ENCODE measurements at regions not wholly inside any gene's neighbourhood (a gene's known extent, or its start where the extent isn't known, plus 50 kb on each side); places are given as distances from the start of the nearest gene placed in this dataset.

DNA sequence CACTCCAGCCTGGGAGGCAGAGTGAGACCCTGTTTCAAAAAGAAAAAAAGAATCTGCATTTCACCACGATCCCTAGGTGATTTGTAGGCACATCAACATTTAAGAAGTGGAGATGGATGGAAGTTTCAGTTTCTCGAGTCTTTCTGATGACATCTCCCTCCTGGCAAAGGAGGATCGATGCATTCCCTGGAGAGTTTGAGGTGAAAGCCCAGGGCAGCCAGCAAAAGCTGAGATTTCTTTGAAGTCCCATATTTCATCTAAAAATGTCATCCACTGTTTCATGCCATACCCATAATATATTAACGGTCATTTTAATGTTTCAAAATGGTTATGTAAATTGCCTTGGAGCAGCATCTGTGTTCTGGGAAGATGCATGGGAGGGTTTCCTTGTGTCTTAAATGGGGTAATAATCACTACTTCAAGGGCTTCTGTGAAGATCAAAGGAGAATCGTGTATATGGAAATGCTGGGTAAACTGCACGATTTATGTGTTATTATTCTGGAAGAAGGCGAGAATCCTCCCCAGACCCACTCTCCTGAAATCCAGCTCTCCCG lies 63.4 kb downstream of the KATNIP start:
- TF ChIP-seq LEF1 (IDR thresholded peaks at IDR 0.05; ENCODE audit: borderline replicate concordance), result no peak
- TF ChIP-seq SP1 (IDR thresholded peaks at IDR 0.05), result no peak
- no peak for TF ChIP-seq FOXA1 (IDR thresholded peaks at IDR 0.05)

Measured in HEK293T (cell line).